ENCODE measurements at regions not wholly inside any gene's neighbourhood (a gene's known extent, or its start where the extent isn't known, plus 50 kb on each side); places are given as distances from the start of the nearest gene placed in this dataset.

- ATAC-seq: no peak
- intact Hi-C loops (cut with DNase I, micrococcal nuclease): no loop called here
- no peak for DNase-seq
- Histone ChIP-seq H3K4me1 (ENCODE audit: low read depth) (no peaks in the 10 kb centered on the region), H3K4me3 (no peak overlapping the region), H3K9me3 (no peaks in the 10 kb centered on the region), H3K36me3 (ENCODE audit: low read depth) (no peaks in the 10 kb centered on the region)
- TF ChIP-seq CTCF (IDR thresholded peaks at IDR 0.05): no peak
Measured at GRCh38 chr1:78424720-78425119, 66.1 kb upstream of the PTGFR start.

GRCh38 chr1:78426408-78426807 lies 64.4 kb upstream of the PTGFR start:
- no peak overlapping the region for H3K4me3 ChIP-seq
- intact Hi-C loops (cut with DNase I, micrococcal nuclease): no loop called here
- DNase-seq (no peak), ATAC-seq (no peak)
- no peaks in the 10 kb centered on the region for H3K36me3 ChIP-seq (ENCODE audit: low read depth)
- no peaks in the 10 kb centered on the region for H3K9me3 ChIP-seq
- no peaks in the 10 kb centered on the region for H3K4me1 ChIP-seq (ENCODE audit: low read depth)
- no peak for TF ChIP-seq CTCF (IDR thresholded peaks at IDR 0.05)

GRCh38 chr1:78427506-78427905 lies 63.3 kb upstream of the PTGFR start:
- DNase-seq: no peak

GRCh38 chr1:78432016-78432415 lies 58.8 kb upstream of the PTGFR start:
- intact Hi-C loops (cut with DNase I, micrococcal nuclease): no loop called here
- TF ChIP-seq CTCF (IDR thresholded peaks at IDR 0.05): no peak
- DNase-seq (no peak), ATAC-seq (no peak)
- H3K4me3 ChIP-seq: no peak overlapping the region
- no peaks in the 10 kb centered on the region for H3K36me3 ChIP-seq (ENCODE audit: low read depth)
- H3K9me3 ChIP-seq: no peaks in the 10 kb centered on the region
- H3K4me1 ChIP-seq (ENCODE audit: low read depth): no peaks in the 10 kb centered on the region

More at GRCh38 chr1:78427506-78427905, 63.3 kb upstream of the PTGFR start:
- TF ChIP-seq CTCF (IDR thresholded peaks at IDR 0.05): no peak
- Histone ChIP-seq H3K9me3 (no peaks in the 10 kb centered on the region), H3K4me3 (no peak overlapping the region), H3K4me1 (ENCODE audit: low read depth) (no peaks in the 10 kb centered on the region), H3K36me3 (ENCODE audit: low read depth) (no peaks in the 10 kb centered on the region)
- intact Hi-C loops (cut with DNase I, micrococcal nuclease): no loop called here
- no peak for ATAC-seq

- intact Hi-C loops (cut with DNase I, micrococcal nuclease): no loop called here
- no peak for TF ChIP-seq CTCF (IDR thresholded peaks at IDR 0.05)
- Histone ChIP-seq H3K9me3 (no peaks in the 10 kb centered on the region), H3K4me1 (ENCODE audit: low read depth) (no peaks in the 10 kb centered on the region), H3K36me3 (ENCODE audit: low read depth) (no peaks in the 10 kb centered on the region), H3K4me3 (no peak overlapping the region)
- ATAC-seq (no peak), DNase-seq (no peak)
Measured at GRCh38 chr1:78434351-78434750, 56.4 kb upstream of the PTGFR start.

- DNase-seq: no peak
- intact Hi-C loops (cut with DNase I, micrococcal nuclease): no loop called here
- no peaks in the 10 kb centered on the region for H3K9me3 ChIP-seq
- no peaks in the 10 kb centered on the region for H3K36me3 ChIP-seq (ENCODE audit: low read depth)
- H3K4me3 ChIP-seq: no peak overlapping the region
- no peak for TF ChIP-seq CTCF (IDR thresholded peaks at IDR 0.05)
- ATAC-seq: no peak
- H3K4me1 ChIP-seq (ENCODE audit: low read depth): no peaks in the 10 kb centered on the region
Measured at GRCh38 chr1:78436961-78437360, 53.8 kb upstream of the PTGFR start.
